ENCODE measurements at regions not wholly inside any gene's neighbourhood (a gene's known extent, or its start where the extent isn't known, plus 50 kb on each side); places are given as distances from the start of the nearest gene placed in this dataset.

- intact Hi-C loops (cut with micrococcal nuclease), result loop anchor here (5.0 kb wide), 2 partner anchors 250 to 1060 kb away; no protein-coding TSS in a partner anchor
These were observed 194.4 kb upstream of the ID2 start for GRCh38 chr2:8487461-8487932.

- intact Hi-C loops (cut with micrococcal nuclease), result loop anchor here (1.0 to 5.0 kb wide), 9 partner anchors 15 to 1061 kb away; no protein-coding TSS in a partner anchor
These were observed 193.7 kb upstream of the ID2 start for GRCh38 chr2:8488001-8488738.

GRCh38 chr2:8489221-8489620 lies 192.6 kb upstream of the ID2 start:
- intact Hi-C loops (cut with micrococcal nuclease), result loop anchor here (2.0 to 5.0 kb wide), 5 partner anchors 16 to 1062 kb away; no protein-coding TSS in a partner anchor

- intact Hi-C loops (cut with micrococcal nuclease), result loop anchor here (2.0 to 5.0 kb wide), 5 partner anchors 17 to 1062 kb away; no protein-coding TSS in a partner anchor
These were observed 192.1 kb upstream of the ID2 start for GRCh38 chr2:8489751-8490150.

GRCh38 chr2:8490166-8490721 lies 191.6 kb upstream of the ID2 start:
- intact Hi-C loops (cut with micrococcal nuclease), result no loop called here

GRCh38 chr2:8491296-8492027 lies 190.4 kb upstream of the ID2 start:
- intact Hi-C loops (cut with micrococcal nuclease), result no loop called here

- intact Hi-C loops (cut with micrococcal nuclease), result no loop called here
These were observed 187.7 kb upstream of the ID2 start for GRCh38 chr2:8494151-8494550.

- intact Hi-C loops (cut with micrococcal nuclease), result no loop called here
These were observed 187.3 kb upstream of the ID2 start for GRCh38 chr2:8494589-8494988.

GRCh38 chr2:8495189-8495989 lies 186.5 kb upstream of the ID2 start:
- intact Hi-C loops (cut with micrococcal nuclease), result no loop called here

- intact Hi-C loops (cut with micrococcal nuclease), result no loop called here
These were observed 185.8 kb upstream of the ID2 start for GRCh38 chr2:8496079-8496478.

- intact Hi-C loops (cut with micrococcal nuclease), result no loop called here
These were observed 185.2 kb upstream of the ID2 start for GRCh38 chr2:8496617-8497016.

- intact Hi-C loops (cut with micrococcal nuclease), result no loop called here
These were observed 182.9 kb upstream of the ID2 start for GRCh38 chr2:8498994-8499393.

GRCh38 chr2:8500124-8501054 lies 181.5 kb upstream of the ID2 start:
- intact Hi-C loops (cut with micrococcal nuclease), result no loop called here

GRCh38 chr2:8501061-8501720 lies 180.7 kb upstream of the ID2 start:
- intact Hi-C loops (cut with micrococcal nuclease), result no loop called here

- intact Hi-C loops (cut with micrococcal nuclease), result no loop called here
These were observed 179.5 kb upstream of the ID2 start for GRCh38 chr2:8502316-8502715.

GRCh38 chr2:8505311-8505920 lies 176.4 kb upstream of the ID2 start:
- intact Hi-C loops (cut with micrococcal nuclease), result no loop called here

- intact Hi-C loops (cut with micrococcal nuclease), result loop anchor here (1.0 kb wide), 1 partner anchor 9 kb away; no protein-coding TSS in a partner anchor
These were observed 175.1 kb upstream of the ID2 start for GRCh38 chr2:8506746-8507145.

- intact Hi-C loops (cut with micrococcal nuclease), result no loop called here
These were observed 173.1 kb upstream of the ID2 start for GRCh38 chr2:8508766-8509165.

- intact Hi-C loops (cut with micrococcal nuclease), result no loop called here
These were observed 172.2 kb upstream of the ID2 start for GRCh38 chr2:8509621-8510020.

Measured in T-helper 1 cell treated with Interleukin-12 subunit alpha and Interleukin-12 subunit beta and Interleukin-4 antibody, amounts not matched to agents 30 ng/mL and 1 ng/mL, for 36 hours (primary cell).